ENCODE measurements at regions not wholly inside any gene's neighbourhood (a gene's known extent, or its start where the extent isn't known, plus 50 kb on each side); places are given as distances from the start of the nearest gene placed in this dataset.

GRCh38 chr2:13542642-13543041, 825.9 kb downstream of the TRIB2 start:
- TF ChIP-seq CTCF (IDR thresholded peaks at IDR 0.05), result no peak
- ATAC-seq (no peak), DNase-seq (no peak)
- ChIA-PET CTCF (no interaction called here), POLR2A (no interaction called here)
- Mint-ChIP-seq H3K4me3 (no peak overlapping the region), H3K9me3 (peaks cover 2% of the 10 kb centered on the region), H3K27me3 (no peaks in the 10 kb centered on the region), H3K4me1 (ENCODE audit: low read depth) (no peaks in the 10 kb centered on the region), H3K27ac (no peak overlapping the region), H3K36me3 (ENCODE audit: low read depth) (no peaks in the 10 kb centered on the region)
- intact Hi-C loops (cut with micrococcal nuclease), result no loop called here

- no peaks in the 10 kb centered on the region for H3K36me3 Mint-ChIP-seq (ENCODE audit: low read depth)
- ATAC-seq (no peak), DNase-seq (no peak)
- no peak for TF ChIP-seq CTCF (IDR thresholded peaks at IDR 0.05)
- CTCF ChIA-PET, result no interaction called here
- POLR2A ChIA-PET, result no interaction called here
- no peaks in the 10 kb centered on the region for H3K4me1 Mint-ChIP-seq (ENCODE audit: low read depth)
- H3K27ac Mint-ChIP-seq, result no peak overlapping the region
- peaks cover 2% of the 10 kb centered on the region for H3K9me3 Mint-ChIP-seq
- no peaks in the 10 kb centered on the region for H3K27me3 Mint-ChIP-seq
- H3K4me3 Mint-ChIP-seq, result no peak overlapping the region
- intact Hi-C loops (cut with micrococcal nuclease), result no loop called here
Observed at GRCh38 chr2:13543550-13543949, 826.8 kb downstream of the TRIB2 start.

GRCh38 chr2:13545320-13545719, 828.6 kb downstream of the TRIB2 start:
- no peaks in the 10 kb centered on the region for H3K4me1 Mint-ChIP-seq (ENCODE audit: low read depth)
- no peak overlapping the region for H3K4me3 Mint-ChIP-seq
- DNase-seq (no peak), ATAC-seq (no peak)
- no peak for TF ChIP-seq CTCF (IDR thresholded peaks at IDR 0.05)
- H3K36me3 Mint-ChIP-seq (ENCODE audit: low read depth), result no peaks in the 10 kb centered on the region
- intact Hi-C loops (cut with micrococcal nuclease), result no loop called here
- no peaks in the 10 kb centered on the region for H3K27me3 Mint-ChIP-seq
- ChIA-PET POLR2A (no interaction called here), CTCF (no interaction called here)
- no peak overlapping the region for H3K27ac Mint-ChIP-seq
- H3K9me3 Mint-ChIP-seq, result peaks cover 2% of the 10 kb centered on the region

GRCh38 chr2:13546131-13546530, 829.4 kb downstream of the TRIB2 start:
- no peaks in the 10 kb centered on the region for H3K36me3 Mint-ChIP-seq (ENCODE audit: low read depth)
- intact Hi-C loops (cut with micrococcal nuclease), result no loop called here
- no peak for TF ChIP-seq CTCF (IDR thresholded peaks at IDR 0.05)
- no peak overlapping the region for H3K4me3 Mint-ChIP-seq
- POLR2A ChIA-PET, result no interaction called here
- H3K27ac Mint-ChIP-seq, result no peak overlapping the region
- no peak for ATAC-seq
- H3K27me3 Mint-ChIP-seq, result no peaks in the 10 kb centered on the region
- CTCF ChIA-PET, result no interaction called here
- DNase-seq, result no peak
- no peaks in the 10 kb centered on the region for H3K4me1 Mint-ChIP-seq (ENCODE audit: low read depth)
- peaks cover 2% of the 10 kb centered on the region for H3K9me3 Mint-ChIP-seq

- ChIA-PET POLR2A (interaction anchor here (0.6 kb wide), 2 partner anchors 127 to 532 kb away, joined by 3 read pairs; no protein-coding TSS in a partner anchor), CTCF (no interaction called here)
- Mint-ChIP-seq H3K4me3 (no peak overlapping the region), H3K36me3 (ENCODE audit: low read depth) (no peaks in the 10 kb centered on the region), H3K9me3 (peaks cover 2% of the 10 kb centered on the region), H3K4me1 (ENCODE audit: low read depth) (no peaks in the 10 kb centered on the region), H3K27me3 (no peaks in the 10 kb centered on the region), H3K27ac (no peak overlapping the region)
- no peak for ATAC-seq
- no peak for DNase-seq
- no peak for TF ChIP-seq CTCF (IDR thresholded peaks at IDR 0.05)
- intact Hi-C loops (cut with micrococcal nuclease), result no loop called here
Observed at GRCh38 chr2:13550285-13551231, 833.8 kb downstream of the TRIB2 start.

Measured in activated CD8-positive, alpha-beta T cell treated with anti-CD3 and anti-CD28 coated beads for 36 hours (primary cell).